Body of pancreas (tissue), 4 donors: ENCODE measurements at regions not wholly inside any gene's neighbourhood (a gene's known extent, or its start where the extent isn't known, plus 50 kb on each side); places are given as distances from the start of the nearest gene placed in this dataset.

Experiments used
- CTCF ChIP-seq, 7 experiments: fragments of 450-650 bp in 4 of 7; fragments of 200-600 bp in 3 of 7; sonication (generic) in 3 of 7; IDR thresholded peaks; one replicate each; pipeline ENCODE4 v1.5.1; 2016 to 2019; ENCODE audit warnings: antibody characterized with exemption in 7 of 7
- POLR2A ChIP-seq, 3 donors: fragments of 450-650 bp; IDR thresholded peaks; one replicate each; pipeline ENCODE4 v1.6.1; 2016; ENCODE audit warnings: antibody characterized with exemption in 3 of 3, mild to moderate bottlenecking in 2 of 3

- TF ChIP-seq CTCF (IDR thresholded peaks at IDR 0.05), result no peak
- TF ChIP-seq POLR2A (IDR thresholded peaks at IDR 0.05), result no peak
Measured at GRCh38 chr2:234846599-234847363, 105.0 kb upstream of the SH3BP4 start.
